ENCODE measurements at regions not wholly inside any gene's neighbourhood (a gene's known extent, or its start where the extent isn't known, plus 50 kb on each side); places are given as distances from the start of the nearest gene placed in this dataset.

DNA sequence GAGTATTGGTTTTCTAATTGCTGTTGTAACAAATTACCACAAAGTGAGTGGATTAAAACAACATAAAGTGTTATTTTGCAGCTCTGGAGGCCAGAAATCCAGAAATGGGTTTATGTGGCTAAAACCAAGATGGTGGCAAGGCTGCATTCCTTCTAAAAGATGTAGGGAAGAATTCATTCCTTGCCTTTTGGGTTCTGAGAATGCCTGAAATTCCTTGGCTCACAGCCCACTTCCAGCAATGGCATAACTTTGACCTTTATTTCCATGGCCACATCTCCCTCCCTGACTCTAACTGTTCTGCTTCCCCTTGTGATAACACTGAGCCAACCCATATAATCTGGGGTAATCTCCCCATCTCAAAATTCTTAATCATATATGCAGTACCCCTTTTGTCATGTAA is 269.6 kb upstream of the RPL38 start:
- peak in 1 of 3 donors; percentile 26 for DNase-seq

DNA sequence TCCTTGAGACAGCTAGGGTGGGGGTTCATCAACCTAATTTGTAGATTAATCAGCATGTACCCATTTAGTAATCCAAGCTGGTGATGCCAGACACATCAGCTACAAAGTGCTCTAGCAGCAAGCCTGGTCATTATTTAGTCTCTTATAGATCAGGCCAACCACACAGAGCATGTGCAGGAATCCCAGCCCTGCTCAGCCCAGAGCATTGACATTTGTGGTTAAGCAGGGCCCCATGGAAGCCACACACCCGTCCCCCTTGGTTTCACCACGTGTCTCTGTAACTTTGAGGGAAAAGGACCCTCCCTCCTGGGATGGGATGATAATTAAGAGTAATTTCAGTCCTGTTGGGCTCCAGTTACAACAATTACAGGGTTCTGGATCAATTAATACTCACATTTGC is 268.8 kb upstream of the RPL38 start:
- no peak overlapping the region for H3K9ac ChIP-seq (ENCODE audit: insufficient read depth in 1 of 2, low read length in 2 of 2)
- H3K27ac ChIP-seq (ENCODE audit: low read depth in 1 of 2, low read length in 1 of 2): no peak overlapping the region
- H3K27me3 ChIP-seq (ENCODE audit: control insufficient read depth in 3 of 3, insufficient read depth in 3 of 3, low read length in 2 of 3): no peaks in the 10 kb centered on the region
- no peaks in the 10 kb centered on the region for H3K36me3 ChIP-seq (ENCODE audit: control insufficient read depth in 4 of 4, insufficient read depth in 4 of 4, low read length in 4 of 4)
- ATAC-seq (ENCODE audit: insufficient read depth, low FRiP score) (no peak), DNase-seq (no peak)
- no peaks in the 10 kb centered on the region for H3K9me3 ChIP-seq (ENCODE audit: control insufficient read depth in 4 of 4, insufficient read depth in 3 of 4, low read length in 3 of 4)
- TF ChIP-seq, protein P1, sequence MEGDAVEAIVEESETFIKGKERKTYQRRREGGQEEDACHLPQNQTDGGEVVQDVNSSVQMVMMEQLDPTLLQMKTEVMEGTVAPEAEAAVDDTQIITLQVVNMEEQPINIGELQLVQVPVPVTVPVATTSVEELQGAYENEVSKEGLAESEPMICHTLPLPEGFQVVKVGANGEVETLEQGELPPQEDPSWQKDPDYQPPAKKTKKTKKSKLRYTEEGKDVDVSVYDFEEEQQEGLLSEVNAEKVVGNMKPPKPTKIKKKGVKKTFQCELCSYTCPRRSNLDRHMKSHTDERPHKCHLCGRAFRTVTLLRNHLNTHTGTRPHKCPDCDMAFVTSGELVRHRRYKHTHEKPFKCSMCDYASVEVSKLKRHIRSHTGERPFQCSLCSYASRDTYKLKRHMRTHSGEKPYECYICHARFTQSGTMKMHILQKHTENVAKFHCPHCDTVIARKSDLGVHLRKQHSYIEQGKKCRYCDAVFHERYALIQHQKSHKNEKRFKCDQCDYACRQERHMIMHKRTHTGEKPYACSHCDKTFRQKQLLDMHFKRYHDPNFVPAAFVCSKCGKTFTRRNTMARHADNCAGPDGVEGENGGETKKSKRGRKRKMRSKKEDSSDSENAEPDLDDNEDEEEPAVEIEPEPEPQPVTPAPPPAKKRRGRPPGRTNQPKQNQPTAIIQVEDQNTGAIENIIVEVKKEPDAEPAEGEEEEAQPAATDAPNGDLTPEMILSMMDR (IDR thresholded peaks at IDR 0.05; ENCODE audit: control extremely low read depth, extremely low read depth): no peak
- no peak overlapping the region for H3K4me3 ChIP-seq
- WGBS, 2 donors: 20 to 38% methylated on average over 2 of the region's 2 CpGs
- H3K4me1 ChIP-seq (ENCODE audit: control insufficient read depth in 5 of 5, insufficient read depth in 5 of 5, low read length in 5 of 5): peaks cover 0 to 2% (median 0%) of the 10 kb centered on the region in 5 donors

More for the DNA sequence above, 269.6 kb upstream of the RPL38 start:
- Histone ChIP-seq H3K27ac (ENCODE audit: low read depth in 1 of 2, low read length in 1 of 2) (no peak overlapping the region), H3K36me3 (ENCODE audit: control insufficient read depth in 4 of 4, insufficient read depth in 4 of 4, low read length in 4 of 4) (no peaks in the 10 kb centered on the region), H3K9ac (ENCODE audit: insufficient read depth in 1 of 2, low read length in 2 of 2) (no peak overlapping the region), H3K4me1 (ENCODE audit: control insufficient read depth in 5 of 5, insufficient read depth in 5 of 5, low read length in 5 of 5) (no peaks in the 10 kb centered on the region), H3K27me3 (ENCODE audit: control insufficient read depth in 3 of 3, insufficient read depth in 3 of 3, low read length in 2 of 3) (no peaks in the 10 kb centered on the region), H3K9me3 (ENCODE audit: control insufficient read depth in 4 of 4, insufficient read depth in 3 of 4, low read length in 3 of 4) (no peaks in the 10 kb centered on the region), H3K4me3 (no peak overlapping the region)
- ATAC-seq (ENCODE audit: insufficient read depth, low FRiP score): no peak
- TF ChIP-seq, protein P1 (IDR thresholded peaks at IDR 0.05; ENCODE audit: control extremely low read depth, extremely low read depth): no peak

DNA sequence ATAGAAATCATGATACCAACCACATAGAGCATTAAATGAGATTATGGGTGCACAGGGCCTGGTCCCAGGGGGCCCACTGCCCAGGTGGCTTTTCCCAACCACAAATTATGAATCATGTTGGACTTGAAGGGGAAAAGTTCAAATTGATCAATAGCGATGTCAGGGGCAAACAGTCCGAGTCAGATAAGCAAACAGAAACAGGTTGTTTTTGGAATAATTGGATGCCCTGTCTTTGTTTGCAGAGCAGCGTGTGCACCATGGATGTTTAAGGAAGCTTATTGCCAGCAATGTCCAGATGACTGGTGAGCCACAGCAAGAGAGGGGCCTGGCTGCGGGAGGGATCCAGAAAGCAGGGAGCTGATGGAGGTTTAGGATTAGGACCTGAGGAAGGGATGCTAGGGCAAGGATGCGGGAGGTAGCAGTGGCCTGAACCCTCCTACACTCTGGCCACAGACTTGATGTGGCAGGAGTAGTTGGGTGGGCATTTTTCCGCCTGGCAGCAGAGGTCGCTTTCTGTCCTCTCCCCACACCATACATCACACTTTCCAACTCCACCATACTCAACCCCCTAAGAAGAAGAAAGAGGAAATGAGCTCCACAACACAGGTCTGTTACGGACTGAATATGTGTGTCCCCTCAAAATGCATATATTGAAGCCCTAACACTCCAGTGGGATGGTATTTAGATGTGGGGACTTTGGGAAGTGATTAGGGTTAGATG is 266.4 kb upstream of the RPL38 start:
- Histone ChIP-seq H3K9ac (ENCODE audit: insufficient read depth in 1 of 2, low read length in 2 of 2) (no peak overlapping the region), H3K36me3 (ENCODE audit: control insufficient read depth in 4 of 4, insufficient read depth in 4 of 4, low read length in 4 of 4) (no peaks in the 10 kb centered on the region), H3K9me3 (ENCODE audit: control insufficient read depth in 4 of 4, insufficient read depth in 3 of 4, low read length in 3 of 4) (no peaks in the 10 kb centered on the region), H3K27me3 (ENCODE audit: control insufficient read depth in 3 of 3, insufficient read depth in 3 of 3, low read length in 2 of 3) (no peaks in the 10 kb centered on the region), H3K4me3 (no peak overlapping the region), H3K4me1 (ENCODE audit: control insufficient read depth in 5 of 5, insufficient read depth in 5 of 5, low read length in 5 of 5) (peaks cover 0 to 8% (median 0%) of the 10 kb centered on the region in 5 donors), H3K27ac (ENCODE audit: low read depth in 1 of 2, low read length in 1 of 2) (peak overlapping the region in 1 of 2 donors; percentile 10)
- WGBS, 2 donors: 85 to 86% methylated on average over 8 of the region's 8 CpGs
- no peak for DNase-seq
- TF ChIP-seq, protein P1 (IDR thresholded peaks at IDR 0.05; ENCODE audit: control extremely low read depth, extremely low read depth): no peak
- no peak for ATAC-seq (ENCODE audit: insufficient read depth, low FRiP score)

DNA sequence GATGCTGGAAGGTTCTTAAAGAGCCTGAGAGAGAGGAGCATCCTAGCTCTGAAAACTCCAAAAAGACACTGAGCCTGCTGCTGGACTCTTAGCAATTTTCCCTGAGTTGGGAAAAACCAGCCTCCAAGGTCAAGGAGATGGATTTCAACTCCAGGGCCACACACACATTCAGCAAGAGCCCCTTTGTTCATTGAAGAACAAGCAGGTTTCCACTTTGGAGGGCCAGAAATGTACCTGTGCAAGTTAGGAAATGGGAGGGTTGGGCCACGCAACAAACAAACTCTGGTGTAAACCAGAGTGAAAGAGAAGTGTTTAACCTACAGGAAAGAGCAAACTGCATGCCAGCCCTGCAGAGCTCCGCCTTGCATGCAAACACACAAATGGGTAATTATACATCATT is 264.8 kb upstream of the RPL38 start:
- H3K9ac ChIP-seq (ENCODE audit: insufficient read depth in 1 of 2, low read length in 2 of 2): no peak overlapping the region
- ATAC-seq (ENCODE audit: insufficient read depth, low FRiP score) (no peak), DNase-seq (no peak)
- H3K27ac ChIP-seq (ENCODE audit: low read depth in 1 of 2, low read length in 1 of 2): no peak overlapping the region
- H3K4me3 ChIP-seq: no peak overlapping the region
- TF ChIP-seq, protein P1 (IDR thresholded peaks at IDR 0.05; ENCODE audit: control extremely low read depth, extremely low read depth): no peak
- H3K36me3 ChIP-seq (ENCODE audit: control insufficient read depth in 4 of 4, insufficient read depth in 4 of 4, low read length in 4 of 4): no peaks in the 10 kb centered on the region
- H3K9me3 ChIP-seq (ENCODE audit: control insufficient read depth in 4 of 4, insufficient read depth in 3 of 4, low read length in 3 of 4): no peaks in the 10 kb centered on the region
- 77 to 85% methylated on average over 2 of the region's 2 CpGs for WGBS, 2 donors
- peaks cover 0 to 8% (median 0%) of the 10 kb centered on the region in 5 donors for H3K4me1 ChIP-seq (ENCODE audit: control insufficient read depth in 5 of 5, insufficient read depth in 5 of 5, low read length in 5 of 5)
- H3K27me3 ChIP-seq (ENCODE audit: control insufficient read depth in 3 of 3, insufficient read depth in 3 of 3, low read length in 2 of 3): no peaks in the 10 kb centered on the region

All from lung (tissue), 11 donors.